ENCODE measurements at regions not wholly inside any gene's neighbourhood (a gene's known extent, or its start where the extent isn't known, plus 50 kb on each side); places are given as distances from the start of the nearest gene placed in this dataset.
"Not testable (repeated sequence)": the region's sequence is repeated elsewhere in the genome, so short reads cannot be mapped to it uniquely, and the experiment has no call there.

DNA sequence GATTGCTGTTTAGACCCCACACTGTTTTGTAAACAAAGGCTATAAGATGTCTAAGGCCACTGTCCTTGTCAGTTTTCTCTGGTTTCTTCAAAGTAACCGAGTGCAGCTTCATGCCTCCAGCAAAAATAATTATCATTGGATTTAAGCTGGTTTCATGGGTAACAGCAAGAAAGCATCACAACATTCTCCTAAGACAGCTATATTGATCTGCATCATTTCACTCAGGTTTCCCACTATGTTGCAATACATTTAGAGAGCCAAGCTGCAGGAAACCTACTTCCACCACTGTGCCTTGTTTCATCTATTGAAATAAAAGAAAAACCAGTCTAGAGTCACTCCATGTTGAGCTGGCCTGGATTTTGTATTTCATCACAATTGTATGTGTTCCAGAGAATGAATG is 351.4 kb downstream of the OXSM start:
- DNase-seq (ENCODE audit: low read depth) = no peak

DNA sequence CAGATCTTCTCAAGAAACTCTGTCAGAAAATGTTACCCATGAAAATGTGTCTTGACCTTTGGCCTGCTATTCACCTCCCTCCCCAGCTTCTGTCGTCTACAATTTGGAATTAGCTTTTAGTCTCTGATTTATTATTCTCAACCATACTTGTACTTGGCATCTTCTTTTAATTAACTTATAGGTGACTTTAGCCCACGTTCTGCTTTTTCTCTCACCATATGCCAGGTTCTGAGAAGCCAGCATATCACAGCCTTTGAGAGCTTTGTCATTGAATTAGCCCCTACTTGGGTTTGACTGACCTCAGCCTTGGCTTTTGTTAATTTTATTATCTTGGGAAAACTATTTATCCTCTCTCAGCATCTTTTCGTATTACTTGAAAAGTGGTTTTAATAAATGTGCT is 355.9 kb downstream of the OXSM start:
- DNase-seq (ENCODE audit: low read depth) = no peak

GRCh38 chr3:26157428-26157827 is 367.5 kb downstream of the OXSM start:
- not testable (repeated sequence) for DNase-seq (ENCODE audit: low read depth)

DNA sequence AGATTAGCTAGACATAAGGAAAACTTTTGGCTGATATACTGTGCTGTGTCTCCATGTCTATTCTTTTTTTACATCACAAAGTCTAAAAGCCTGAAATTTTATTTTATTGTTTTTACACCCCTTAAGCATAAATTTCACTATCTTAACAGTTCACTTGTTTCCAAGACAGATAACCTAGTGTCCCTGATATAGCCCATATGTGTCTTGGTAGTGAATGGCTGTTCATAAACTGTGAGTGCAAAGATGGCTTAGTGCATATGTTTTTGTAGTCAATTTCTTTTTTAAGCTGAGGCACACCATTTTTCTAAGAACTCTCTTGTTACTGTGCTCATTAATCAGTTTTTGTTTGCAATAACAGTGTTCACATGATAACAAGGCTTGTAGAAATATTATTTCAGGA is 381.1 kb downstream of the OXSM start:
- DNase-seq (ENCODE audit: low read depth) = no peak

- DNase-seq (ENCODE audit: low read depth) = no peak
Measured at GRCh38 chr3:26191556-26191955, 401.7 kb downstream of the OXSM start.

- no peak for DNase-seq (ENCODE audit: low read depth)
Measured at GRCh38 chr3:26193558-26193957, 403.7 kb downstream of the OXSM start.

DNA sequence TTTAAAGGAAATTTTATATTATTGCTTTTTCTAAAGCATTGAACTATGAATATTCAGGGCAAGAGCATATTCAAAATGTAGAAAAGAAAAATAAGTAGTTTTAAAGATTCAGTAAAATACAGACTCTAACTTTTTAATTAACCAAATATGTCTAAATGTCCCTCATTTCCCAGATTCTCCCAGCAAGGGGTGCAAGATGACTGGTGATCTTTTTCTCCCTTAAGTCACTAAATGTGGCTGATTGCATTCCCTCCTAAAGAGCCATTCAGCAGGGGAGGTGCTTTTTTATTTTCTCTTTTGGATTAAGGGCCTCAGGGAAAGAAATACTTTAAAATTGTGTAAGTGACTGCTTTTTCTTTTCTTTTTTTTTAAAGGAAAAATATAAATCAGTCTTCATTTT is 406.9 kb downstream of the OXSM start:
- no peak for DNase-seq (ENCODE audit: low read depth)

- DNase-seq (ENCODE audit: low read depth) = no peak
Measured at GRCh38 chr3:26198609-26199008, 408.7 kb downstream of the OXSM start.

- DNase-seq (ENCODE audit: low read depth) = no peak
Measured at GRCh38 chr3:26202169-26202568, 412.3 kb downstream of the OXSM start.

GRCh38 chr3:26205475-26205874 is 415.6 kb downstream of the OXSM start:
- DNase-seq (ENCODE audit: low read depth) = no peak

DNA sequence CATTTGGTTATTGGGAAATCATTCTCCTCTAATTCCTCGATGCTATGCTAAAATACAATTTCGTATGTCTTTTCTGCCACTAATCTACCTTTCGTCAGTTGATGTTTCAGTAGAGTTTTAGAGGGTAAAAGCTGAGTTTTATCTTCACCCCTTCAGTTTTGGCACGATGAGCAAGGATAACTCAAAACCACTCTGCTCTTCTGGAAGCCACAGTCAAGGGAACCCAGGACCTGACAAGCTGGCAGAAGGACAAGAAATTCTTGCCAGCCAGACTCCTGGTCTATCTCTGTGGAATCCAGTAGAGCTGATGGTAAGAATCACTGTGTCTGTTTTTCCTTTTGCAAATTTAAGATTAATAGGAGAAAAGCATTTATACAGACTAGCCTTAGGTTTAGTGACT is 414.4 kb upstream of the LRRC3B start:
- DNase-seq (ENCODE audit: low read depth) = no peak

DNA sequence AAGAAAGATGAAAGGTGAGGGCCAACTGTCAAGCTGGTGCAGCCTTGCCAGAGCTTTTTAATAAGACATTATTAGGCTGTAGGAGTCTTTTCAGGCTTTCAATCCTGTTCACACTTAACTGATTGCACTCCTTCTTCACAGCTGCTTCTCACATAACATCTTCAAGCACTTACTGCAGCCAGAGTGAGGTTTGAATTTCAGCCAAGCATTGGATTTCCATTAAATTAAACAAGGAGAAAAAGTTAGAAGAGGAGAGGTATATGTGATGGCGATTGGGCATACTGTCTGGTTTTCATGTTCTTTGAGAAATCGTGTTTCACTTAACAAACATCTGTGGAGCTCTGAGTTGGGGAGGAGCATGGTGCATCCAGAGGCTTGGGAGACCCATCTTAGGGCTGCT is 392.8 kb upstream of the LRRC3B start:
- DNase-seq (ENCODE audit: low read depth) = no peak

- DNase-seq (ENCODE audit: low read depth) = no peak
Measured at GRCh38 chr3:26233374-26233773, 389.2 kb upstream of the LRRC3B start.

DNA sequence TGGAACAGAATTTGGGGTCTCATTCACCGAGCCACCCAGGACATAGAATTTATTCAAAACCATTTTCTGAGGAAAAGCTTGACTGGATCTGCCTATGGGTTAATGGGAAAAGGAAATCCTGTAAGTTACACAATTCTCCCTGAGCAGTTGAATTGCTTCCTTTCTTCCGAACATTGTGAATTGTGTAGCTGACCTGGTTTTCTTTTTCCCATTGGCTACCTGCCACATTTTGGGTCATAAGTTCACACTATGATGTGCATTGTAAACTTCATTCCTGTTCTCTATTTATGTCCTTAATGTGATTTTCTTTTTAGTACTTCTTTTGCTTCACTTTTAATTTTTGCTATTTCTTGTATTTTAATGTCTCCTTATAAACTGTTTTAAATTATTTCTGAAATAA is 386.0 kb upstream of the LRRC3B start:
- no peak for DNase-seq (ENCODE audit: low read depth)

DNA sequence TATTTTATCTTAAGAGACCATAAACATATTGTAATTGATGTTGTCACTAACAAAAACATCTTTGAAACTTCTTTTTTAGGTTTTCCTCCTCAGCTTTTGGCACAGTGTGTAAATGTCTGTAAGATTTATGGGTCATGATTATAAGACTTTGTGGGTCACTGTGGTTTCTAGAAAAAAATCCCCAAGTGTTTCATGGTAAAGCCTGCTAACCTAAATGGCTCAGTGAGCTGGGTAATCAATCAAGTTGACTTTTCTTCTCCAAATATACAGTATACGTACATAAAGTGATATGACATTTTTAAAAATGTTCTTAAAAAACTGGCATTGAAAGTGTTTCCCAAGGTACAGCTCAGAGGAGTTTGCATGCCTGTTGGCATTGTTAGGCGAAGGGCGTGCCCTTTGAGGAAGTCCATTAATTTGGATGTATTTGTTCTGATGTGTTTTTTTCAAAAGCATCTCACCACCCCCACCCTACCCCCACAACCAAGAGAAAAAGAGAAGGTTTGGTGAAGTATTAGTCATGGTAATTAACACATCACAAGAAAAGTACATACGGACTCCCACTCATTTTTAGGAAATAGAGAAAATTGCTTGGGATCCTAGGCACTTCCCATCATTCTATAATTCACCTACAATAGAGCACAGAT is 385.4 kb upstream of the LRRC3B start:
- no peak for DNase-seq (ENCODE audit: low read depth)

- DNase-seq (ENCODE audit: low read depth) = not testable (repeated sequence)
Measured at GRCh38 chr3:26244586-26244985, 378.0 kb upstream of the LRRC3B start.

DNA sequence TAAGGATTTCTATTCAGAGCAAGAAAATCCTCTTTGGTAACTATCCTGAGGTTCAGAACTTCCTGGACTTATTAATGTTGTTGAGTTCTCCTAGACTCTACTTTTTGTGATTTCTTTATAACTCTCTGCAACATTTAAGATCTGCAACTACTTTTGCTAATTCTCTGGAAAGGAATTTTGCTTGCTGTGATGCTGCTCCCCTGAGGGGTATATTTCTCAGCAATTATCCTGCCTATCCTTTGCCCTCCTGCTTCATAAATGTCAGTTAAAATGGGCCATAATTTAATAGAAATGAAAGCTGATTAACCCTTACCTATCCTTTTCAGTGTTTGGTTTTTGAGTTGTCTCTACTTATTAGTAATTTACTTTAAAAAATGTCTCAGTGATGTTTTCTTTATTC is 377.3 kb upstream of the LRRC3B start:
- DNase-seq (ENCODE audit: low read depth) = no peak

DNA sequence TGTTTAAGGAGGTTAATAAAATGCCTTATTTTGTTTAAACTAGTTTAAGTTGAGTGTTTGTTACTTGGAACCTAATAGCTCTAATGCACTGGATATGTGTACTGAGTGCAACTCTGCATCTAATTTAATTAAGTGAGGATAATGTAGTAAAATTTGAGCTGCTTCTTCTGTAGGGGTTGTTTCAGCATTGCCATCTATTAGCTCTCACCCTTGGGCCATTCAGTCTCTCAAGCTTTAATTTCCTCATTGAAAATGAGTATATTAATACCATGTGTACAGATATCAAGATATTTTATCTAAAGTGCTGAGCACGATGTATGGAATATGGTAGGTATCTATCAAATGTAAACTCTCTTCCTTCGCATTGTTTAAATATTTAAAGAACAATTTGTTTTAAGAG is 375.7 kb upstream of the LRRC3B start:
- no peak for DNase-seq (ENCODE audit: low read depth)

DNA sequence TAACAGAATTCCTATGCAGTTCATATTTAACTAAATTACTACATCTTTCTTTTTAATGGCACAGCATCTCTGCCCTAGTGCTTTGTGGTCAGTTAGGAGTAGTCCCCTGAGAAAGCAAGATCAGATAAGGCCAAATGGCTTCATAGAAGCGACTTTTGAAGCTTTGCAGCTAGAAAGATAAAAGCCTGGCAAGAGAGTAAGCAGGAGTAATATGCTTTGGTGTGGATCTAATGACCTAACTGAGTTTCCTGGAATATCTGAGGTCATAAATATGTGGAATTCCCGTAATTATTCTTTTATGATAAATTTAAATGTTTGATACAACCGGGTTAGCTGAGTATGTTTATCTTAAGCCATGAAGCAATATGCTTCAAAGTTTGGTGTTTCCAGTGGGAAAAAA is 374.9 kb upstream of the LRRC3B start:
- DNase-seq (ENCODE audit: low read depth) = no peak

DNA sequence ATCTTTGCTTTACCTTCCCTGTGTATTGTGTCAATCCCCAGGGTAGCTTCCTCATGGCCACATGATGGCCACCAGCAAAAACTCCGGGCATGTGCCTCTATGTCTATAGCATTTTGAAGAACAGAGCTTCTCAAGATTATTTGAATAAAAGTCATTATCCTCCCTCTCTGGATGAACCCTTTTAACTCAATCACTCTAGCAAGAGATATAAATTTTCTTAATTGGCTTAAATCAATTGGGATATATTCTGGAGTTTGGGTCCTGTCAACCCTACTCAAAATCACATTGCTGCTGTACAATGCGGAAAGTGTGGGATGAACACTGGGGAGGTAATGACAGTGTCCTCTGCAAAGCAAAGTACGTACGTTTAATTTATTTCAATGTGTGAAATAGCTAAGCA is 370.6 kb upstream of the LRRC3B start:
- DNase-seq (ENCODE audit: low read depth) = no peak

DNA sequence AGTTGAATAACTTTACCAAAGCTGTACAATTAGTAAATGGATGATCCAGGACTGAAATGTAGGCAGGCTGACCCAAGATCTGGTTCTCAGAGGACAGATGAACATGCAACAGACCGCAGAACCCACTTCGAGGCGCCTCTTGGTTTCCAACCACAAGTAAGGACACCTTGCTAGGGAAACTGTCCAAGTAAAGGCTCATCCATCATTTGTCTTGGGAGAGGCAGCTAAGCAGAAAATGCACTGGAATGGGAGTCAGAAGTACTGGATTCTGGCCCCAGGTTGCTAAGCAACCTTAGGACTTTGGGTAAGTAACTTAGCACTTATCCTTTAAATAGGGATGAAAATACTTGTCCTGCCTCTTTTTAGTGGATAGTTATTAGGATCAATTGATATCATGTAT is 366.3 kb upstream of the LRRC3B start:
- no peak for DNase-seq (ENCODE audit: low read depth)

- no peak for DNase-seq (ENCODE audit: low read depth)
Measured at GRCh38 chr3:26259176-26259575, 363.4 kb upstream of the LRRC3B start.

DNA sequence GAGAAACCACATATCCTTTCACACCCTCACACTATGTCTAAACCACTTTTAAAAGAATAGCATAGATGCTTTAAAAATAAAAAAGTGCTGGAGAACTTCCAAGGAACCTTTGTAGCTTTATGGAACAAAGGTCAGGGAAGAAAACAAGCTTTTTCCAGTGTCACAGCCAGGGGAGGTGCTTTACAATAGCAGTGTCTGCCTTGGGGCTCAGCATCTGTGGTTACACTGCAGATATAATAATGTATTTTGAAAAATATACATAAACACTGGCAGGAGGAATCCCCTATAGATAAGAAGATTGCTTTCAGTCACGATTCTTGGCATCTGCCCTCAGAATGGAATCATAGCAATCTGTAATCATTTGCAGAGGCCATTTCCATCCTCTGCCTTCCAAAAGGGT is 362.4 kb upstream of the LRRC3B start:
- DNase-seq (ENCODE audit: low read depth) = no peak

DNA sequence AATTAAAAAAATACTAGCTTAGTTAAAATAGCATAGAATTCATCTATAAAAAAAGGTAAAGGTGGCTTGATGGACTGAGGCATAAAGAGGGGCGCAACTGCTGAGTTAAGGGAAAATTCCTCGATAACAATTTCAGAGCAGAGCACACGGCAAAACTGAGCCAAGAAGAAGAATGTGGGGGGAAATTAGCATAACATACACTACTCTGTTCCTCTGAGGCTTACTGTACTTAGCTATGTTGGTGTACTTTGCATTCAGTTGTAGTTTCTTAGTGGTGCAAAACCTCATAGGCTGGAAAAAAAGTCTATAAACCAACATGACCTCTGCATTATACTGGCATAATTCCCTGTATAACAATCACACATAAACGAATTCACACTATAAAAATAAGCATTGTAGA is 357.9 kb upstream of the LRRC3B start:
- no peak for DNase-seq (ENCODE audit: low read depth)

GRCh38 chr3:26271848-26272247 is 350.7 kb upstream of the LRRC3B start:
- no peak for DNase-seq (ENCODE audit: low read depth)
